ENCODE measurements at regions not wholly inside any gene's neighbourhood (a gene's known extent, or its start where the extent isn't known, plus 50 kb on each side); places are given as distances from the start of the nearest gene placed in this dataset.

DNA sequence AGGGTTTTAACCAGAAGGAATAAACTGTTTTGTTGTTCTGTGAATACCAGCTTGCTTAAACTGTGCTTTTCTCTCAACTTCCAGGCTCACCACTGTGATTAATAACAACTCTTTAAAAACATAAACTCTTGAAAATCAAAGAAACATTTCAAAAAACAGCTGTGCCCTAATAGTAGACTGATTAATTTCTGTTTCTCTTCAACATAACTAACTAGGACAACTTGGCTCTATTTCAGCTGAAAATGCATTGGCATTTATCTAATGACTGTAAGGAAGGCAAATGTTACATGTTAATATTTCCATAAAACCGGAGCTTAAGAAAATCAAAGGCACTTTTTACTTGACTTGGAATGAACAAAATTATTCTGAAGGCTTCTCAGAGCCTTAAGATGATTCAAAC is 656.1 kb upstream of the NEGR1 start:
- Histone ChIP-seq H3K4me1 (ENCODE audit: insufficient read depth) (no peaks in the 10 kb centered on the region), H3K9me3 (ENCODE audit: low read depth) (no peaks in the 10 kb centered on the region), H3K27me3 (replicated peaks; ENCODE audit: insufficient read depth) (no peaks in the 10 kb centered on the region), H3K79me2 (ENCODE audit: insufficient read depth) (no peaks in the 10 kb centered on the region), H2AFZ (no peak overlapping the region), H3K9ac (no peak overlapping the region), H3K27ac (no peak overlapping the region), H3K9me2 (ENCODE audit: insufficient read depth) (no peaks in the 10 kb centered on the region), H4K20me1 (ENCODE audit: insufficient read depth) (no peaks in the 10 kb centered on the region), H3K4me2 (ENCODE audit: unreplicated experiment) (no peak overlapping the region), H3K36me3 (ENCODE audit: low read depth) (no peaks in the 10 kb centered on the region), H3K4me3 (no peak overlapping the region), H3F3A (ENCODE audit: insufficient read depth) (no peaks in the 10 kb centered on the region)
- 0 to 2% methylated on average over 1 of the region's 1 CpG for WGBS, 2 experiments (ENCODE audit: low coverage in 1 of 2, low lambda C conversion rate in 2 of 2, missing lambda C conversion rate in 2 of 2)
- TF ChIP-seq EZH2 (IDR thresholded peaks at IDR 0.05; ENCODE audit: insufficient read depth, poor library complexity, severe bottlenecking) (no peak), EZH2phosphoT487 (IDR thresholded peaks at IDR 0.05; ENCODE audit: insufficient read depth, low read depth) (no peak)
- in situ Hi-C loops (cut with MboI) = no loop called here
- no peak for DNase-seq

DNA sequence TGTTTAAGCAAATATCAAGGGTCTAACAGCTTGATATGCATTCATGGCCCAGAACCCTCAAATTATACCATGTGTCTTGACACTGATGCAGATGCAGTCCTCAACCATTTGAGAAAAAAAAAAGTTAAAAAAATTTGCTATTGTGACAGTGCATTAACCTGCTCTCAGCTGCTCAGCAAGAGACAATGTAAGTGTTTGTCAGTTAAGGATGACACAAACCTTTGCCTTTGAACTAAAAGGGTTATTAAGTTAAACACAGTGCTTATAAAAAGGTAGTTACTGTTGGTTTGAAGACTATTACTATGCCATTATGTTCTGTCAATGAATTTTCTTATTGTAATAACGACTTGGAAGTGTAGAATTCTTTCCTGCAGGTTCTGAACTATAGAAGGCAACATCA is 655.6 kb upstream of the NEGR1 start:
- TF ChIP-seq EZH2phosphoT487 (IDR thresholded peaks at IDR 0.05; ENCODE audit: insufficient read depth, low read depth) (no peak), EZH2 (IDR thresholded peaks at IDR 0.05; ENCODE audit: insufficient read depth, poor library complexity, severe bottlenecking) (no peak)
- no peaks in the 10 kb centered on the region for H3K9me3 ChIP-seq (ENCODE audit: low read depth)
- no peaks in the 10 kb centered on the region for H3K27me3 ChIP-seq (replicated peaks; ENCODE audit: insufficient read depth)
- no peaks in the 10 kb centered on the region for H3K79me2 ChIP-seq (ENCODE audit: insufficient read depth)
- DNase-seq = no peak
- no peaks in the 10 kb centered on the region for H3K4me1 ChIP-seq (ENCODE audit: insufficient read depth)
- H4K20me1 ChIP-seq (ENCODE audit: insufficient read depth) = no peaks in the 10 kb centered on the region
- no peak overlapping the region for H3K9ac ChIP-seq
- no peak overlapping the region for H3K4me2 ChIP-seq (ENCODE audit: unreplicated experiment)
- H2AFZ ChIP-seq = no peak overlapping the region
- no peaks in the 10 kb centered on the region for H3F3A ChIP-seq (ENCODE audit: insufficient read depth)
- WGBS, 2 experiments (ENCODE audit: low coverage in 1 of 2, low lambda C conversion rate in 2 of 2, missing lambda C conversion rate in 2 of 2) = 7 to 9% methylated on average over 1 of the region's 1 CpG
- H3K27ac ChIP-seq = no peak overlapping the region
- no peak overlapping the region for H3K4me3 ChIP-seq
- no peaks in the 10 kb centered on the region for H3K9me2 ChIP-seq (ENCODE audit: insufficient read depth)
- no peaks in the 10 kb centered on the region for H3K36me3 ChIP-seq (ENCODE audit: low read depth)
- in situ Hi-C loops (cut with MboI) = no loop called here

DNA sequence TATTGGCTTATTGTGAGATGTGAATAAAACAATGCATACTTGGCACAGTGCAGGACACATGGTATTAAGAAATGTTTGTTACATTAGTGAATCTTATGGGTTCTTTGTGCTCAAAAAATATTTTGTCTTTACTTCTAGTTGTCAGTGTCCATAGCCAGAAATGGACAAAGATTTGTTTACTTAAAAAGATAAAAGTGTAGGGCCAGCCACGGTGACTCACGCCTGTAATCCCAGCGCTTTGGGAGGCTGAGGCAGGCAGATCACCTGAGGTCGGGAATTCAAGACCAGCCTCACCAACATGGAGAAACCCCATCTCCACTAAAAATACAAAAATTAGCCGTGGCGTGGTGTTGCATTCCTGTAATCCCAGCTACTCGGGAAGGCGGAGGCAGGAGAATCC is 654.6 kb upstream of the NEGR1 start:
- no peaks in the 10 kb centered on the region for H3K36me3 ChIP-seq (ENCODE audit: low read depth)
- TF ChIP-seq EZH2 (IDR thresholded peaks at IDR 0.05; ENCODE audit: insufficient read depth, poor library complexity, severe bottlenecking) (no peak), EZH2phosphoT487 (IDR thresholded peaks at IDR 0.05; ENCODE audit: insufficient read depth, low read depth) (no peak)
- H3K9me2 ChIP-seq (ENCODE audit: insufficient read depth) = no peaks in the 10 kb centered on the region
- no peak overlapping the region for H3K27ac ChIP-seq
- H3K9ac ChIP-seq = no peak overlapping the region
- 73 to 81% methylated on average over 8 of the region's 8 CpGs for WGBS, 2 experiments (ENCODE audit: low coverage in 1 of 2, low lambda C conversion rate in 2 of 2, missing lambda C conversion rate in 2 of 2)
- no peaks in the 10 kb centered on the region for H3K27me3 ChIP-seq (replicated peaks; ENCODE audit: insufficient read depth)
- H2AFZ ChIP-seq = no peak overlapping the region
- H3F3A ChIP-seq (ENCODE audit: insufficient read depth) = no peaks in the 10 kb centered on the region
- H3K79me2 ChIP-seq (ENCODE audit: insufficient read depth) = no peaks in the 10 kb centered on the region
- no peaks in the 10 kb centered on the region for H3K4me1 ChIP-seq (ENCODE audit: insufficient read depth)
- no peak for DNase-seq
- in situ Hi-C loops (cut with MboI) = no loop called here
- no peak overlapping the region for H3K4me3 ChIP-seq
- H3K4me2 ChIP-seq (ENCODE audit: unreplicated experiment) = no peak overlapping the region
- H3K9me3 ChIP-seq (ENCODE audit: low read depth) = no peaks in the 10 kb centered on the region
- H4K20me1 ChIP-seq (ENCODE audit: insufficient read depth) = no peaks in the 10 kb centered on the region

DNA sequence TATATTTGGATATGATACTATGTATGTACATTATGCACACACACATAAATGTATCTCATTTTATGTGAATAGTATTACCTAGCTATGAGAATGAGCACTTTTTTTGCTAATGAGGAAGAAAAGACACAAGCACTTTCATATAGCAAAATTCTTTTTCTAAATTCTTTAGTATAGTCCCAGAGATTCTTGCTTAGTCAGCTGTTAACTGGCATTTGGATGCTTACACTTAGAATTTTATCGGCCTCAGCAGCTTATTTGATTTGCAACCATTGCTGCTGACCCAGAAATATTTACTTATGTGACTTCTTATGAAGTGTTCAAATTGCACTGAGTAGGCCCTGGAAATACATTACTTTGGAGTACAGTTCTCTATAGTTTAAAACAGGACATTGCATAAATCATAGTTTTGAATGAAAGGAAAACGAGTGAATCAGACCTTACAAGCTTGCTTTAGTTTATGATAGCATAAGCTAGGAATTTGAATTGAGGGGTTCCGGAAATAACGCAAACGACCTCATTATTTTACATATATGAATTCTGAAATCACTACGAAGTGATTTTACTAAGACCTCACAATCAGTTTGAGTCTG is 653.9 kb upstream of the NEGR1 start:
- no peak overlapping the region for H3K27ac ChIP-seq
- H3K4me3 ChIP-seq = no peak overlapping the region
- no peaks in the 10 kb centered on the region for H3F3A ChIP-seq (ENCODE audit: insufficient read depth)
- no peaks in the 10 kb centered on the region for H4K20me1 ChIP-seq (ENCODE audit: insufficient read depth)
- H2AFZ ChIP-seq = no peak overlapping the region
- H3K4me2 ChIP-seq (ENCODE audit: unreplicated experiment) = no peak overlapping the region
- in situ Hi-C loops (cut with MboI) = no loop called here
- H3K27me3 ChIP-seq (replicated peaks; ENCODE audit: insufficient read depth) = no peaks in the 10 kb centered on the region
- no peak overlapping the region for H3K9ac ChIP-seq
- no peaks in the 10 kb centered on the region for H3K4me1 ChIP-seq (ENCODE audit: insufficient read depth)
- no peak for DNase-seq
- H3K79me2 ChIP-seq (ENCODE audit: insufficient read depth) = no peaks in the 10 kb centered on the region
- H3K36me3 ChIP-seq (ENCODE audit: low read depth) = no peaks in the 10 kb centered on the region
- TF ChIP-seq EZH2phosphoT487 (IDR thresholded peaks at IDR 0.05; ENCODE audit: insufficient read depth, low read depth) = no peak
- 61 to 67% methylated on average over 6 of the region's 6 CpGs for WGBS, 2 experiments (ENCODE audit: low coverage in 1 of 2, low lambda C conversion rate in 2 of 2, missing lambda C conversion rate in 2 of 2)
- H3K9me2 ChIP-seq (ENCODE audit: insufficient read depth) = no peaks in the 10 kb centered on the region
- H3K9me3 ChIP-seq (ENCODE audit: low read depth) = no peaks in the 10 kb centered on the region

DNA sequence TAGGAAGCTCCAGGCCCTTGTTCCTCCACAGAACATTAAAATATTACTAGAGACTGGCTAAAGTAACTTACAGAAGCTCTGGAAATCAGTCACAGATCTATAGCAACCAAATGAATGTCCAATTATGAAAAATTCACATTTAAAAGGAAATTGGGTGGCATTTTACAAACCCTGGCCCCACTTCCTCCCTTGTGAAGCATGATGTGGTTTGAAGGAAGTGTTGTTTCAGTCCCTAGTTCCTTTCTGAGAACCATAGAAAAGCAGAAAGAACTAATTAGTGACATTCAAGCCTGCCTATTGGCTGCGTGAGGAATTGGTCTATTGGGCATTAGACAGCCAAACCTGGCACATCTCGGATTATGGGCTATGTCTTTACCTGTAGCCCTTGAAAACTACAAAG is 649.7 kb upstream of the NEGR1 start:
- H3K36me3 ChIP-seq (ENCODE audit: low read depth) = no peaks in the 10 kb centered on the region
- H3K9ac ChIP-seq = no peak overlapping the region
- no peak overlapping the region for H2AFZ ChIP-seq
- no peak overlapping the region for H3K27ac ChIP-seq
- H3K4me1 ChIP-seq (ENCODE audit: insufficient read depth) = no peaks in the 10 kb centered on the region
- WGBS, 2 experiments (ENCODE audit: low coverage in 1 of 2, low lambda C conversion rate in 2 of 2, missing lambda C conversion rate in 2 of 2) = 30 to 44% methylated on average over 2 of the region's 2 CpGs
- no peaks in the 10 kb centered on the region for H3K9me2 ChIP-seq (ENCODE audit: insufficient read depth)
- no peak for DNase-seq
- H3K4me3 ChIP-seq = no peak overlapping the region
- H3K79me2 ChIP-seq (ENCODE audit: insufficient read depth) = no peaks in the 10 kb centered on the region
- no peaks in the 10 kb centered on the region for H3F3A ChIP-seq (ENCODE audit: insufficient read depth)
- no peak overlapping the region for H3K4me2 ChIP-seq (ENCODE audit: unreplicated experiment)
- no peaks in the 10 kb centered on the region for H3K27me3 ChIP-seq (replicated peaks; ENCODE audit: insufficient read depth)
- TF ChIP-seq EZH2 (IDR thresholded peaks at IDR 0.05; ENCODE audit: insufficient read depth, poor library complexity, severe bottlenecking) = no peak
- no peak for TF ChIP-seq EZH2phosphoT487 (IDR thresholded peaks at IDR 0.05; ENCODE audit: insufficient read depth, low read depth)
- no peaks in the 10 kb centered on the region for H3K9me3 ChIP-seq (ENCODE audit: low read depth)
- no peaks in the 10 kb centered on the region for H4K20me1 ChIP-seq (ENCODE audit: insufficient read depth)
- in situ Hi-C loops (cut with MboI) = no loop called here
